Left lung (tissue), 4 donors: ENCODE measurements at regions not wholly inside any gene's neighbourhood (a gene's known extent, or its start where the extent isn't known, plus 50 kb on each side); places are given as distances from the start of the nearest gene placed in this dataset.

Experiments
- ATAC-seq: fragments of 200-7000 bp; cut with Tn5 transposase; one replicate; pipeline ENCODE4 v1.9.1; 2020; ENCODE audit warnings: moderate library complexity
- DNase-seq, 4 donors: peaks; one replicate each; pipeline ENCODE4 v3.0.0-alpha.2; 2013 to 2020
- H3K27ac ChIP-seq, 2 donors: fragments of 200-600 bp; sonication (generic) in 1 of 2; one replicate each; pipeline versions ENCODE4 v1.5.0 to v1.8.0; 2020 to 2021
- H3K27me3 ChIP-seq, 2 donors: fragments of 200-600 bp; sonication (generic) in 1 of 2; one replicate each; pipeline versions ENCODE4 v1.5.0 to v1.8.0; 2020 to 2021
- H3K36me3 ChIP-seq, 2 donors: fragments of 200-600 bp; sonication (generic) in 1 of 2; one replicate each; pipeline versions ENCODE4 v1.5.0 to v1.8.0; 2020 to 2021
- H3K4me1 ChIP-seq, 2 donors: fragments of 200-600 bp; one replicate each; pipeline ENCODE4 v1.8.0; 2021
- H3K4me3 ChIP-seq, 2 donors: fragments of 200-600 bp; sonication (generic) in 1 of 2; one replicate each; pipeline versions ENCODE4 v1.5.0 to v1.8.0; 2020 to 2021; ENCODE audit warnings: mild to moderate bottlenecking in 1 of 2
- H3K9me3 ChIP-seq, 2 donors: fragments of 200-600 bp; sonication (generic) in 1 of 2; one replicate each; pipeline versions ENCODE4 v1.5.0 to v1.8.0; 2020 to 2021
- intact Hi-C, 2 donors: fragments of 100-400 bp; cut with DNase I; formaldehyde crosslinking; loops; one replicate each; pipeline versions ENCODE4 v1.11.2 to v1.14.2; 2022
- TF ChIP-seq, protein P1 (sequence below), 2 donors: fragments of 200-600 bp; sonication (generic) in 1 of 2; IDR thresholded peaks; one replicate each; pipeline versions ENCODE4 v1.5.0 to v1.8.0; 2021; ENCODE audit warnings: antibody characterized with exemption in 2 of 2
- donor health status: DM: no; HTN: yes; CAD: no.
- donor health status: DM: no; HTN: no; CAD: no.

DNA sequence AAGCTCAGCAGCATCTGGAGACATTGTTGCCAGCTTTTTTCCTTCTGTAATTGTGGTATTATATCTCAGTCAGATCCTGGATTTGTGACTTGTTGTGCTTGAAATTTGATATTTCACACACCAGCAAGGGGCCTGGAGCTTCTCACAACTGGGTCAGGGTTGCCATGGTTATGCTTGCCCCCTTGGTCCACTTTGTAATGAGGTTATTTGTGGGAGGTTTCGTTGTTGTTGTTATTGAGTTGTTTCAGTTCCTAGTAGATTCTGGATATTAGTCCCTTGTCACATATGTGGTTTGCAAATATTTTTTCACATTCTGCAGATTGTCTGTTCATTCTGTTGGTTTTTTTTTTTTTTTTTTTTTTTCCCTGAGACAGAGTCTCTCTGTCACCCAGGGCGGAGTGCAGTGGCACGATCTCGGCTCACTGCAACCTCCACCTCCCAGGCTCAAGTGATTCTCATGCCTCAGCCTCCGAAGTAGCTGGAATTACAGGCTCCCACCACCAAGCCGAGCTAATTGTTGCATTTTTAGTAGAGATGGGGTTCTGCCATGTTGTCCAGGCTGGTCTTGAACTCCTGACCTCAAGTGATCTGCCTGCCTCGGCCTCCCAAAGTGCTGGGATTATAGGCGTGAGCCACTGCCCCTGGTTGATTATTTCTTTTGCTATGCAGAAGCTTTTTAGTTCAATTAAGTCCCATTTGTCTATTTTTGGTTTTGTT is 80.6 kb upstream of the ETV6 start:
- intact Hi-C loops, result no loop called here
- H3K4me1 ChIP-seq, result no peaks in the 10 kb centered on the region
- H3K27me3 ChIP-seq, result no peaks in the 10 kb centered on the region
- DNase-seq, result no peak
- H3K36me3 ChIP-seq, result no peaks in the 10 kb centered on the region
- no peak for ATAC-seq
- no peak overlapping the region for H3K4me3 ChIP-seq
- no peak overlapping the region for H3K27ac ChIP-seq
- TF ChIP-seq, protein P1, sequence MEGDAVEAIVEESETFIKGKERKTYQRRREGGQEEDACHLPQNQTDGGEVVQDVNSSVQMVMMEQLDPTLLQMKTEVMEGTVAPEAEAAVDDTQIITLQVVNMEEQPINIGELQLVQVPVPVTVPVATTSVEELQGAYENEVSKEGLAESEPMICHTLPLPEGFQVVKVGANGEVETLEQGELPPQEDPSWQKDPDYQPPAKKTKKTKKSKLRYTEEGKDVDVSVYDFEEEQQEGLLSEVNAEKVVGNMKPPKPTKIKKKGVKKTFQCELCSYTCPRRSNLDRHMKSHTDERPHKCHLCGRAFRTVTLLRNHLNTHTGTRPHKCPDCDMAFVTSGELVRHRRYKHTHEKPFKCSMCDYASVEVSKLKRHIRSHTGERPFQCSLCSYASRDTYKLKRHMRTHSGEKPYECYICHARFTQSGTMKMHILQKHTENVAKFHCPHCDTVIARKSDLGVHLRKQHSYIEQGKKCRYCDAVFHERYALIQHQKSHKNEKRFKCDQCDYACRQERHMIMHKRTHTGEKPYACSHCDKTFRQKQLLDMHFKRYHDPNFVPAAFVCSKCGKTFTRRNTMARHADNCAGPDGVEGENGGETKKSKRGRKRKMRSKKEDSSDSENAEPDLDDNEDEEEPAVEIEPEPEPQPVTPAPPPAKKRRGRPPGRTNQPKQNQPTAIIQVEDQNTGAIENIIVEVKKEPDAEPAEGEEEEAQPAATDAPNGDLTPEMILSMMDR (IDR thresholded peaks at IDR 0.05), result no peak
- no peaks in the 10 kb centered on the region for H3K9me3 ChIP-seq

DNA sequence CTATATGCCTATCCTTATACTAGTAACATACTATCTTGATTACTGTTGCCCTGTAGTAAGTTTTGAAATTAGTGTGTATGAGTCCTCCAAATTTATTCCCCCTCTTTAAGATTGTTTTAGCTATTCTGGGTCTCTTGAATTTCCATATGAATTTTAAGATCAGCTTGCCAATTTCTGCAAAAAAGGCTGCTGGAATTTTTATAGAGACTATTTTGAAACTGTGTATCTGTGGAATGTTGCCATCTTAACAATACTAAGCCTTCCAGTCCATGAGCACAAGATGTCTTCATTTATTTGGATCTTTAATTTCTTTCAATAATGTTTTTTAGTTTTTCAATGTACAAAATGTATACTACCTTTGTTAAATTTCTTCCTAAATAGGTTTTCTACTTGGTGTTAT is 79.8 kb upstream of the ETV6 start:
- ATAC-seq, result no peak
- intact Hi-C loops, result no loop called here

DNA sequence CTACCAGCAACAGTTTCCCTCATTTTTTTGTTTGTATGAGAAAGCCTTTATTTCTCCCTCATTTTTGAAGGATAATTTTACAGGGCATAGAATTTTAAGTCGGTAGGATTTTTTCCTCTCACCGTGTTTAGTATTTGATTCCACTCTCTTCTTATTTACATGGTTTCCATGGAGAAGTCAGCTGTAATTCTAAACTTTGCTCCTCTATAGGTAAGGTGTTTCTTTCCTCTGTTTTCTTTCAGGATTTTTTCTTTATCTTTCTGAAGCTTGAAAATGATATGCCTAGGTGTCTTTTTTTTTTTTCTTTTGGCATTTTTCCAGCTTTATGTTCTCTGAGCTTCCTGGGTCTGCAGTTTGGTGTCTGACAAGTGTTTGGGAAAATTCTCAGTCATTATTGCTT is 75.6 kb upstream of the ETV6 start:
- DNase-seq (no peak), ATAC-seq (no peak)
- Histone ChIP-seq H3K4me1 (no peaks in the 10 kb centered on the region), H3K27ac (no peak overlapping the region), H3K36me3 (no peaks in the 10 kb centered on the region), H3K4me3 (no peak overlapping the region), H3K9me3 (no peaks in the 10 kb centered on the region), H3K27me3 (no peaks in the 10 kb centered on the region)
- TF ChIP-seq, protein P1 (IDR thresholded peaks at IDR 0.05), result no peak
- intact Hi-C loops, result no loop called here

More for the DNA sequence above, 79.8 kb upstream of the ETV6 start:
- no peaks in the 10 kb centered on the region for H3K4me1 ChIP-seq
- no peaks in the 10 kb centered on the region for H3K27me3 ChIP-seq
- no peak overlapping the region for H3K4me3 ChIP-seq
- H3K27ac ChIP-seq, result no peak overlapping the region
- no peak for DNase-seq
- H3K36me3 ChIP-seq, result no peaks in the 10 kb centered on the region
- H3K9me3 ChIP-seq, result no peaks in the 10 kb centered on the region
- TF ChIP-seq, protein P1 (IDR thresholded peaks at IDR 0.05), result no peak

DNA sequence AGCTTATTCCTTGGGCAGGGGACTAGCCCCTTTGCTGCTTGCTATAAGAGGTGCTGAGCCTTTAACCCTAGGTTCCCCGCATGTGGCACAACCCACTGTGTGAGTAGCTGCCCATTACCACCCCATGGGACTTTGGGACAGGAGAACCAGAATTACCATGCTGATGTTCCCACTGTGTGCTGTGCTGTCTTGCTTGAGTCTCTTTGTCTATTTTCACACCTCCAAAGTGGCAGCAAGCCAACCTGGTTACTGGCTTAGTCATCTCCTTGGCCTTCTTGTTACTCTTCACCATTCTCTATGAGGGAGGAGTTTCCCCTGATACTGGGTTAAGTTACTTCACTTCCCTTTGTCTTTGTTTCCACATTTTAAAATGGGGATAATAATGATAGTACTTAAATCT is 73.4 kb upstream of the ETV6 start:
- no peaks in the 10 kb centered on the region for H3K36me3 ChIP-seq
- no peak overlapping the region for H3K4me3 ChIP-seq
- H3K9me3 ChIP-seq, result no peaks in the 10 kb centered on the region
- no peak overlapping the region for H3K27ac ChIP-seq
- ATAC-seq (peak; percentile 35), DNase-seq (peak in 1 of 4 donors; percentile 37)
- intact Hi-C loops, result no loop called here
- TF ChIP-seq, protein P1 (IDR thresholded peaks at IDR 0.05), result no peak
- no peaks in the 10 kb centered on the region for H3K27me3 ChIP-seq
- peaks cover 6 to 10% of the 10 kb centered on the region in 2 donors for H3K4me1 ChIP-seq

DNA sequence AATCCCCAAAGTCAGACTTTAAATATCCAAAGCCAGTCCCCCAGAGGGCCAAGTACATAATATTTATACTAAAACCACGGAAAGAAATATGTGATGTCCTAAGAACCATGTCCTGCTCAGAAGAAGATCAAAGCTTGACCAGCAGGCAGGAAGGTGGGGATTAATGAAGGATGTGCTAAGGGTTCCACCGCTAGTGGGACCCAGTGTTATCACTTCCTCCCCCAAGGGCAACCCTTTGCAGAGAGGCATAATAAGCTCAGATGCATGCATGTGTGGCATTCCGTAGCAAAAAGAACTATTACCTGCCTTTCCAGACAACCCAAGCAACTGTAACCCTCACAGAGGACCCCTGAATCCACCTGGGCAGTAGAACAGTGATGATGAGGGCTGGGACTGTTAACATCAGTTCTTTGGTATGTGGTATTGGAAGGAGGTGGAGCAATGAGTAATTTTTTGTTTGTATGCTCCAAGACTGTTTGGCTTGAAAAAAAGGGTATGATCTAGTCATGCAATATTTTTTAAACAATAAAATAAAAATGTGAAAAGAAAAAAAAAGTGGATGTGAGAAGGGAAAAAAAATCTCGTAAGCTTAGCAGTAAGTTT is 71.7 kb upstream of the ETV6 start:
- no peak overlapping the region for H3K27ac ChIP-seq
- TF ChIP-seq, protein P1 (IDR thresholded peaks at IDR 0.05), result no peak
- peaks cover 6 to 17% of the 10 kb centered on the region in 2 donors for H3K4me1 ChIP-seq
- no peak for DNase-seq
- no peak overlapping the region for H3K4me3 ChIP-seq
- no peaks in the 10 kb centered on the region for H3K9me3 ChIP-seq
- intact Hi-C loops, result no loop called here
- no peak for ATAC-seq
- no peaks in the 10 kb centered on the region for H3K27me3 ChIP-seq
- H3K36me3 ChIP-seq, result no peaks in the 10 kb centered on the region
